Skeletal muscle satellite cell (primary cell): ENCODE measurements at regions not wholly inside any gene's neighbourhood (a gene's known extent, or its start where the extent isn't known, plus 50 kb on each side); places are given as distances from the start of the nearest gene placed in this dataset.
A peak's percentile ranks its signal among the peaks of the same experiment; 100 is the strongest.

Experiments used
- H3K27me3 ChIP-seq: 2 replicates; pipeline ENCODE4 v1.7.0; 2013; ENCODE audit warnings: low read length; ENCODE audit not compliant: control insufficient read depth, insufficient read depth
- H3K36me3 ChIP-seq: 2 replicates; pipeline ENCODE4 v1.7.0; 2013; ENCODE audit warnings: mild to moderate bottlenecking, control low read depth, low read length; ENCODE audit not compliant: insufficient read depth
- H3K4me1 ChIP-seq: 2 replicates; pipeline ENCODE4 v1.7.0; 2013; ENCODE audit warnings: low read length; ENCODE audit not compliant: control insufficient read depth, insufficient read depth
- H3K4me2 ChIP-seq: 2 replicates; pipeline ENCODE4 v1.7.0; 2013; ENCODE audit warnings: mild to moderate bottlenecking, low read length
- H3K4me3 ChIP-seq: 2 replicates; pipeline ENCODE4 v1.7.0; 2013; ENCODE audit warnings: low read length
- H3K9ac ChIP-seq: 2 replicates; pipeline ENCODE4 v1.7.0; 2013; ENCODE audit warnings: mild to moderate bottlenecking, low read depth, low read length, moderate library complexity
- H3K9me3 ChIP-seq: replicated peaks from 2 replicates; pipeline ENCODE4 v1.7.0; 2013; ENCODE audit warnings: mild to moderate bottlenecking, control low read depth, low read length

DNA sequence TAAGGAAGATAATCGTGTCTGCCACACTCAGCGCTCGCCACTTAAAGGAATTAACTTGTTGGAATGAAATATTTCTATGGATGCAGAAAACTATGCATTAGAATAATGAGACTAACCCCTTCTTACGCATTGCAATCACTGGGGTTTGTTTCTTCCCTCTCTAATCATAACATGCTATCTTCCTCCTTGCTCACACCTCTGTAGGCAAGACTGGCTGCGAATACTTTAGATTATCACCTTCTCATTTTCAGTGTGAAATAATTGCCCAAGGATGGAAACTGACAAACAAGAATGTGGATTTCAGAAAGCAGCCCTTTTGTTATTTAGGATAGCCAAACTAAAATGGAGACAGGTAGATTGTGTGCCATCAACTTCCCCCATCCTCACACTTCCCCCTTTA lies 349.4 kb downstream of the MID1IP1 start:
- Histone ChIP-seq H3K4me1 (no peaks in the 10 kb centered on the region), H3K9ac (no peak overlapping the region), H3K9me3 (no peaks in the 10 kb centered on the region), H3K4me3 (no peak overlapping the region), H3K36me3 (no peaks in the 10 kb centered on the region), H3K4me2 (no peak overlapping the region), H3K27me3 (peaks cover 37% of the 10 kb centered on the region)

DNA sequence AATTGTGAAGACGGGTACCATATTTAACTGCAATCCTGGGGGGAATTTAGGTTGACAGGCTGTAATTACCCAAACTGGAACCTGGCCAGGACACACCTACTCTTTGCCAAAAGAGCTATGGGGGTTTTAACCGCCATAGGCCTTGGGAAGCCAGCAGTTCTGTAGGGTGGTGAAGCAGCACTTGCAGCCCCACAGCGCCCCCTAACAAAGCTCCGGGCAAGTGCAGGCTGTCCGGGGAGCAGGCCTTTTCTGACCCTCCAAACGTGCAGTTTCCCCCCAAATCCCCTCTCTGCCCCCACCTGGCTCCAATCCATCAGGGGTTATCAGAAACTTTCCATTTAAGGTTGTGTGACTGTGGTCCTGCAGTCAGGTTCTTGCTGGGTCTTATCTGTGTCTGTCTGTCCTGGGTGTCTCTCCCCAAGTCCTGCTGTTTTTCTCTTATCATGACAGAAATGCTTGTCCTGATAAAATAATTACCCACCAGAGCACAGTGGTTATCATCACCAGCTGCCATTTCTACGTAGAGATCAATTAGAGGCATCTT lies 350.9 kb downstream of the MID1IP1 start:
- H3K4me3 ChIP-seq: no peak overlapping the region
- no peak overlapping the region for H3K9ac ChIP-seq
- no peaks in the 10 kb centered on the region for H3K36me3 ChIP-seq
- no peak overlapping the region for H3K4me2 ChIP-seq
- no peaks in the 10 kb centered on the region for H3K9me3 ChIP-seq
- no peaks in the 10 kb centered on the region for H3K4me1 ChIP-seq
- H3K27me3 ChIP-seq: peaks cover 34% of the 10 kb centered on the region

DNA sequence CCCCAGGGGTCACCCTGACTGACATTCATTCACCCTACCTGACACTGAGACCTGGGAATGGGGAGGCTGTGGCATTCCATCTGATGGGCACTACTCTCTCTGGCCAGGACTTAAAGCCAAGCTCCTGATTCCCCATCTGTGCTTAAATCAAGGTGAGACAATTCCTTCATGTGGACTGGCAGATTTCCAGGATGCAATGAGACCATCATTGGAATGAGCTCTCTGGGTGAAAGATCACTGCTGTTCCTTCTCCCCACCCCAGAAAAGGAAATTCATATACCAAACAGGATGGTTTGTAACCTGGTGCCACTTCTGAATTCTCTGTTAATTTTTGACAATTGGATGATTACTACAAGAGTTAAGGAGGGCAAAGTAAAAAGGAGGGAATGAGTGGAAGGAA lies 354.8 kb downstream of the MID1IP1 start:
- Histone ChIP-seq H3K4me1 (no peaks in the 10 kb centered on the region), H3K36me3 (no peaks in the 10 kb centered on the region), H3K4me2 (no peak overlapping the region), H3K27me3 (peaks cover 19% of the 10 kb centered on the region), H3K4me3 (no peak overlapping the region), H3K9me3 (no peaks in the 10 kb centered on the region), H3K9ac (no peak overlapping the region)

DNA sequence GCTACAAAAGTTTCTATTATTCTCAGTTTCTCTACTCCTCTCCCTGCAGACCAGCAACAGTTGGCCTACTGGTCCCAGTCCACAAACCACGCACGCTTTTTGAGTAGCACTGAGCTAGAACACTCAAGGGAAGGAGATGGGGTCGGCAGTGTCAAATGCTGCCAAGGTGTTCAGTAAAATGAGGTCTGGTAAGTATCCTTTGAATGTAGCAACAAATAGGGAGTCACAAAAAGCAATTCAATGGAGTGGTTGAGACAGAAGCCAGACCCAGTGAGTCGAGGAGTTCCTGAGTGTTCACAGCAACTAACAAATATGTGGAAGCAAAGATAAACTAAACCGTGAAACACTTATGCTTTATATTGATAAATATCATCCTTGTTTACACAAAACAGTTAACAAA lies 355.7 kb downstream of the MID1IP1 start:
- Histone ChIP-seq H3K9me3 (no peaks in the 10 kb centered on the region), H3K4me2 (no peak overlapping the region), H3K4me1 (no peaks in the 10 kb centered on the region), H3K4me3 (no peak overlapping the region), H3K27me3 (peaks cover 19% of the 10 kb centered on the region), H3K36me3 (no peaks in the 10 kb centered on the region), H3K9ac (no peak overlapping the region)

DNA sequence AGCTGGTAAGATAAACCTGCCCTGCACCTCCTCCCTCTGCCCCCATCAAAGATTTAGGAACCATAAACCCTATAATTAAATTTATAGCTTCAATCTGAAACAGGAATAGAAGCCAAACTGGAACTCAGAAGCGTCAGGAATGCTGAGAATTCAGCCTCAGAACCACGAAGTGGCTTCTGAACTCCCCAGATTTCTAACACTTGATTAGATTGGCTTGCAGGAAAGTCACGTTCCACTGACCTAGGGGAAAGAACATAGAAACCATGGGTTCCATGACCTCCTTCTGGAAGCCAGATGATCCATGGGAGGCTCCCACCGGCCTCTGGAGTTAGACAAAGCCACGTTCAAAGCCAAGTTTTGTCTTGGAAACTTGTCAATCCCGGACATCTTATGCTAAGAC lies 356.5 kb downstream of the MID1IP1 start:
- peaks cover 19% of the 10 kb centered on the region for H3K27me3 ChIP-seq
- no peaks in the 10 kb centered on the region for H3K36me3 ChIP-seq
- H3K4me3 ChIP-seq: no peak overlapping the region
- H3K4me2 ChIP-seq: no peak overlapping the region
- no peaks in the 10 kb centered on the region for H3K4me1 ChIP-seq
- H3K9ac ChIP-seq: no peak overlapping the region
- no peaks in the 10 kb centered on the region for H3K9me3 ChIP-seq

DNA sequence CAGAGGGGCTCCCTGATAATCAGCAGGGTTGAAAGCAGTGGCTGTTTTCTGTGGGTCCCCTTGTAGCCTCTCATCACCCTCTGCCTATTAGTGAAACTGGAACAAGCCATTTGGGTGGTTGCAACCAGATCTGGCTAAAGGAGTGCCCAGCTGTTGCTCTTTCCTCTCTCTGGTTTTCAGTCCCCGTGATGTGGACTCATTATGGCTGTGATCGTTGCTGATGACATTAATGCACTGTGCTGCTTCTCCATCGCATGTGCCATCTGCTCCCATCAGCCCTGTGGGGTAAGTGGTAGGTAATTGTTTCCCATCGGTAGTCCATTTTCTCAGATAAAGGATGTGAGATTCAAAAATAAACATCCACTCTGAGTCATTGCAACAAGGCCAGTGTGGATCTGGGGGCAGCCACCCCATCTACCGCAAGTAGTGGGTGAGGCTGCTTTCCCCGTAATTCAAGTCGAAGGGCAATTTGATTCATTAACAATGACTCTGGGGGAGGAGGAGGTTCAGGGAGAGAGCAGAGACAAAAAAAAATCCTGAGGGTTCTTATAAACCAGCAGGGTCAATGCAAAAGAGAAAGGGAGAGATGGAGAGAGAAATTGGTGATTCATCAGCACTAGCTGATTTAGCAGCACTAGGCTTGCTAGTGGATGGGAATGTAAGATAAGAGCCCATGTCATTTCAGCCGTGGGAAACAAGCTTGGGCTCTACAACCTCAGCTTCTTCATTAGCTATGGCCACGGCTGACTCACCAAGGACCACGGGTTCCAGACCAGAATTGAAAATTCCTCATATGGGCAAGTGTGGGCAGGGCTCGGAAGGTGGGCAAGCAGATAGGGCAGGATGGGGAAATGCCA lies 357.8 kb downstream of the MID1IP1 start:
- H3K4me2 ChIP-seq: peak overlapping the region; percentile 31
- peaks cover 32% of the 10 kb centered on the region for H3K27me3 ChIP-seq
- no peaks in the 10 kb centered on the region for H3K4me1 ChIP-seq
- H3K36me3 ChIP-seq: no peaks in the 10 kb centered on the region
- no peak overlapping the region for H3K4me3 ChIP-seq
- H3K9ac ChIP-seq: no peak overlapping the region
- H3K9me3 ChIP-seq: no peaks in the 10 kb centered on the region

DNA sequence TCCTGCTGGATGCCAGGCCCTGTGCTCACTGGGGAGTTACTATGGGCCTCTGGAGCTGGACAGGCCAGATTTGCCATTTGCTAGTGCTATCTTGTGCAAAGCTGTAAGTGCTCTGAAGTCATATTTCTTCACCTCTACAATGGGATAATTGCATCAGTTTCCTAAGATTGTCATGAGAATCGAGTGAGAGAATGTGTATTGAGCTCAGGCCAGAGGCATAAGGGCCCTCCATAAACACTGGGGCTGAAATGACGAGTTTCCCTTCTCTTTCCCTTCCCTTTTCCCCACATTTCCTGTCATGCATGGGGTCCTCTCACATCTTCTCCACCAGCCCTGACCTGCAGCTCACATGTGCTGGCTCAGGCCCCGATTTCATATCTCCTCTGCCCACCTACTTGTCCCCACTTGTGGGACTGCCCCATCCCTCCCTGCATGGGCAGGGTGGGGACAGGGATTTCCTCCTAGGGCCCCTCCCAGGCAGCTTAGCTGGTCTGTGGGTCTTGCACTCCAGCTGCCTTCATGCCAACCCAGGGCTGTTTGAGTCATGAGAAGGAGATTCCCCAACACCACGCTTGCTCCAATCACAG lies 358.8 kb downstream of the MID1IP1 start:
- peaks cover 37% of the 10 kb centered on the region for H3K27me3 ChIP-seq
- H3K9ac ChIP-seq: no peak overlapping the region
- H3K36me3 ChIP-seq: no peaks in the 10 kb centered on the region

DNA sequence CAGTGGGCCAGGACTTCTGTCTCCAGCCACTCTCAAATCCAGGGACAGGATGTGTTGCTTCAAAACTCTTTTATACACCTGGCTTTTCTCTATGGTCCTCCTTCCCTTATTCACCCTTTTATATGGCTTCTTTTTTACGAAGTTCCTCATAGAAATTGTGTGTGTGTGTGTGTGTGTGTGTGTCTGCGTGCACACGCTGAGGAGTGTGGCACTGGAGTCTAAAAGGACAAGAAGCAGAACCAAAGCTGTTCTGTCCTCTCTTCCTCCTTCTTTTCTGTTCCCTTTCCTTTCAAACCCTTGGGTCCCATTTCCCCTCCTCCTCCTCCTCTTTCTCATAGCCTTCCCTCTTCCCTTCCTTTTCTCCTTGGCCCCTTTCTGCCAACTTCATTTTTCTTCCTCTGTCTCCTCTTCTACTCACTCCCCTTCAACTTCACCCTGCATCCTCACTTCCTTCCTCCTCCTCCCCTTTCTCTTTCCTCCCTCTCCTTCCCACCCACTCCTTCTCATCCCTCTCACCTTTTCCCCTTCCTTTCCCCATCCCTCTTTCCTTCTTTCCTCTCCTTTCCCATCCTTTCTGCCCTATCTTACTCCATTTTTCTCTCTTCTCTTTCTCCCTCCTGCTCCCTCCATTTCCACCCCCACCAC lies 360.5 kb downstream of the MID1IP1 start:
- Histone ChIP-seq H3K4me1 (no peaks in the 10 kb centered on the region), H3K4me2 (no peak overlapping the region), H3K36me3 (no peaks in the 10 kb centered on the region), H3K4me3 (no peak overlapping the region), H3K27me3 (peaks cover 43% of the 10 kb centered on the region), H3K9me3 (no peaks in the 10 kb centered on the region), H3K9ac (no peak overlapping the region)

More for the DNA sequence above, 358.8 kb downstream of the MID1IP1 start:
- no peak overlapping the region for H3K4me3 ChIP-seq
- H3K9me3 ChIP-seq: no peaks in the 10 kb centered on the region
- H3K4me1 ChIP-seq: no peaks in the 10 kb centered on the region
- H3K4me2 ChIP-seq: no peak overlapping the region

DNA sequence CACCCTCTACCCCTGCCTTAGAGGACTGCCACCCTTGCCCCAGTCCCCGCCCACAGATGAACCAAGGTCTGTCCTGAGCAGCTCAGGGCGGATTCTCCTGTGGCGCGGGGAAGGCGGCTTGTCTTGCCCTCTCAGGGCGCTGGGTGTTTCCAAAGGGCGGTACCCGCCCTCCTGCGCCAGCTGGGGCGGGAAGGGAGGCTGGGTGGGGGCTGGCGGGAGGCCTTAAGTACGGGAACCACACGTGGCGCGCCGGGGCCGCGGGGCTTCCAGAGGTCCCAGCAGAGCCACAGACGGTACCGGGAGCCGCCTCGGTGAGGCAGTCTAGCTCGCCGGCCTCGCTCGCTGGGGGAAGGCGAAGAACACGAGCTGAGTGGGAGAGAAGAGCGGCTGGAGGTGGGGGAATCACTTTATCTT lies 361.1 kb downstream of the MID1IP1 start:
- Histone ChIP-seq H3K9ac (no peak overlapping the region), H3K27me3 (peaks cover 39% of the 10 kb centered on the region), H3K4me3 (no peak overlapping the region), H3K36me3 (no peaks in the 10 kb centered on the region), H3K4me1 (no peaks in the 10 kb centered on the region), H3K4me2 (no peak overlapping the region), H3K9me3 (no peaks in the 10 kb centered on the region)

DNA sequence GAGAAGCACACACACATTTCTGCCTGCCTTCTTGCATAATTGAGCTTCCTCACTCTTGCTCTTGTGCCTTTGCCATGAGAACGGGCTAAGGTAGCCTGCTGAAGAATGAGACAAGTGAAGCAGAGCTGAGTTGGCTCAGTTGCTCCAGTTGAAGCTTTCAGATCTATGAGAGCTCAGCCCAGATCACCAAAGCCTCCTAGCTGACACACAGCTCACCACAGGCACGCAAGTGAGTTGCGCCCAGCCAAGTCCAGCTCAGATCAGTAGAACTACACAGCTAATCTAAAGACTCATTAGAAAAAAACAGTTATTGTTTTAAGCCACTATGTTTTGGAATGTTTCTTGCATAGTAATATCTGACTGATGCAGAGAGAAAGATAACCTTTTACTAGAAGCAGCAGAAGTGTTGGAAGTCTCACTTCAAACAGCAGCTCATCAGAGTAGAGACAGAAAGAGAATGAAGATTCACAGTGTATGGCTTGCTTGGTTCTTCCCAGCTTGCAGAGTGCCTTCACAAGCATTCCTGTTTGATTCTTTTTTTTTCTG lies 362.4 kb downstream of the MID1IP1 start:
- H3K4me1 ChIP-seq: no peaks in the 10 kb centered on the region
- no peak overlapping the region for H3K9ac ChIP-seq
- H3K4me3 ChIP-seq: no peak overlapping the region
- H3K27me3 ChIP-seq: peaks cover 48% of the 10 kb centered on the region
- H3K4me2 ChIP-seq: no peak overlapping the region
- H3K9me3 ChIP-seq: no peaks in the 10 kb centered on the region
- no peaks in the 10 kb centered on the region for H3K36me3 ChIP-seq

DNA sequence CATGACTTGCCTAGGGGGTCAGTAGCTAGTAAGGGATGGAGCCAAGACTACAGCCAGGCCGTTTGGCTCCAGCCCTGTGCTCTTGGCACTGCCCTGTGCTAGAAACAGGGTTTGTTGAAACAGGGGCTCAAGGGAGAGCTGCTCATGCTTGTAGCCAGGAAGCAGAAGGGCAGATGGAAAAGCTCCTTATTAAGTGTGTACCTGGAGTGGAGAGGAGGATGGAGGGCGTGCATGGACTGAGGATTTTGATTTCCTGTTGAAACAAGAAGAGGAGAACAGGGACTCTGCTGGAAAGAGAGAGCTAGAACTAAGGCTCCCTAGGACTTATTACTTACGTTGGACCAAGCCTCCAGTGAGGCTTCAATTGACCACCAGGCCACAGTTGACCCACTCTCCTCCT lies 363.0 kb downstream of the MID1IP1 start:
- no peak overlapping the region for H3K4me3 ChIP-seq
- H3K4me2 ChIP-seq: no peak overlapping the region
- H3K36me3 ChIP-seq: no peaks in the 10 kb centered on the region
- H3K27me3 ChIP-seq: peaks cover 48% of the 10 kb centered on the region
- H3K9me3 ChIP-seq: no peaks in the 10 kb centered on the region
- no peak overlapping the region for H3K9ac ChIP-seq
- H3K4me1 ChIP-seq: no peaks in the 10 kb centered on the region
